ENCODE measurements at regions not wholly inside any gene's neighbourhood (a gene's known extent, or its start where the extent isn't known, plus 50 kb on each side); places are given as distances from the start of the nearest gene placed in this dataset.

DNA sequence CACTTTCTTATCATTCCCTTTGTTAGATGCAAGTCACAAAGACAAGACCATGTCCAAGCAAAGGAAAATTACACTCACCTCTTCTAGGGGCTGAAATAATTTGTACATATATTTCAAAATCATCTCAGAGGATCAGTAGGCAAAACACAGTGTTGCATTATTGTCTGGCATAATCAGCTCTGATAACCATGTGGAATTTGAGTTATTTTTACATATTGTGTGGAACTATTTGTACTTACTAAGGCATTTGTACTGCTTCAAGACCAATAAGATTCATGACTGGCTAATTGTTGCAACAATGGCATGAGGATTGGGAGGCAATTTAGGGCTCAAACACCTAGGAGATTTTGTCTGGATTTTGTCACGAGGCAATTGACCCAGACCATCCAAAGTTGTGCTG is 1716.4 kb downstream of the BRINP3 start:
- TF ChIP-seq, protein P1, sequence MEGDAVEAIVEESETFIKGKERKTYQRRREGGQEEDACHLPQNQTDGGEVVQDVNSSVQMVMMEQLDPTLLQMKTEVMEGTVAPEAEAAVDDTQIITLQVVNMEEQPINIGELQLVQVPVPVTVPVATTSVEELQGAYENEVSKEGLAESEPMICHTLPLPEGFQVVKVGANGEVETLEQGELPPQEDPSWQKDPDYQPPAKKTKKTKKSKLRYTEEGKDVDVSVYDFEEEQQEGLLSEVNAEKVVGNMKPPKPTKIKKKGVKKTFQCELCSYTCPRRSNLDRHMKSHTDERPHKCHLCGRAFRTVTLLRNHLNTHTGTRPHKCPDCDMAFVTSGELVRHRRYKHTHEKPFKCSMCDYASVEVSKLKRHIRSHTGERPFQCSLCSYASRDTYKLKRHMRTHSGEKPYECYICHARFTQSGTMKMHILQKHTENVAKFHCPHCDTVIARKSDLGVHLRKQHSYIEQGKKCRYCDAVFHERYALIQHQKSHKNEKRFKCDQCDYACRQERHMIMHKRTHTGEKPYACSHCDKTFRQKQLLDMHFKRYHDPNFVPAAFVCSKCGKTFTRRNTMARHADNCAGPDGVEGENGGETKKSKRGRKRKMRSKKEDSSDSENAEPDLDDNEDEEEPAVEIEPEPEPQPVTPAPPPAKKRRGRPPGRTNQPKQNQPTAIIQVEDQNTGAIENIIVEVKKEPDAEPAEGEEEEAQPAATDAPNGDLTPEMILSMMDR (IDR thresholded peaks at IDR 0.05): no peak
- no peak for TF ChIP-seq POLR2A (IDR thresholded peaks at IDR 0.05)
